NB4 (cell line): ENCODE measurements at regions not wholly inside any gene's neighbourhood (a gene's known extent, or its start where the extent isn't known, plus 50 kb on each side); places are given as distances from the start of the nearest gene placed in this dataset.

Source experiments
- POLR2A ChIP-seq: IDR thresholded peaks from 2 replicates; pipeline ENCODE4 v1.6.1; 2011; ENCODE audit warnings: mild to moderate bottlenecking; ENCODE audit not compliant: insufficient read length; ENCODE audit errors: extremely low read depth
- TF ChIP-seq, protein P1 (sequence below): IDR thresholded peaks from one replicate; pipeline ENCODE4 v1.5.1; 2012; ENCODE audit warnings: low read depth, low read length

DNA sequence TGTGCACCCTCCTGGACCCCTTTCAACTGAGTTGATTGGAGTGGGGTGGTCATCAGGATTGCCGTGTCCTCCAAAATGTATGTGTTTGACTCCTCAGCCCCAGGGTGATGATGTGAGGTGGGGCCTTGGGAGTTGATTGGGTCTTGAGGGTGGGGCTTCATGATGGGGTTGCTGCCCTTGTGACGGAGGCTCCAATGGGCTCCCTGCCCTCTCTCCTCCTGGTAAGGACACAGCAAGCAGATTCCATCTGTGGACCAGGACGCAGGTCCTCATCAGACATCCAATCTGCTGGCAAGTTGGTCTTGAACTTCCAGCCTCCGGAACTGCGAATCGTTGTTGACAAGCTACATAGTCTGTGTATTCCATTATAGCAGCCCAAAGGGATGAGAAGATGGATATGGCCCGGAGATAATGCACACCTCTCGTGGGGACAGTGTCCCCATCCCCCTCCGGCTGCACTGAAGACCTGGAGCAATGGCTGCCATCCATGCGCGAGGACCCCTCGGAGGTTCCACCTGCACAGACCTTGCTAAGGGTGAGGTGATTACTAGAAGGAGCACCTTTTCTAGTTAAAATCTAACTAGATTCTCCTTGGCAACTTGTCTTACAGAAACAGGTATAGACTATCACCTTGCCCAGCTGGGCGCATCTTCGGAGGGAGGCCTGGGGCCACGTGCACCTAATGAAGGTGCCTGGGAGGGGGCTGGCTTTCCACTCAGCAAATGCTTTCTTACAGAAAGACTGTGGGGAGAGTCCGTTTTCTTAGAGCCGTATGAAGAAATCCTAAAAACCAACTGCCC lies 75.7 kb upstream of the IRX4 start:
- no peak for TF ChIP-seq POLR2A
- TF ChIP-seq, protein P1, sequence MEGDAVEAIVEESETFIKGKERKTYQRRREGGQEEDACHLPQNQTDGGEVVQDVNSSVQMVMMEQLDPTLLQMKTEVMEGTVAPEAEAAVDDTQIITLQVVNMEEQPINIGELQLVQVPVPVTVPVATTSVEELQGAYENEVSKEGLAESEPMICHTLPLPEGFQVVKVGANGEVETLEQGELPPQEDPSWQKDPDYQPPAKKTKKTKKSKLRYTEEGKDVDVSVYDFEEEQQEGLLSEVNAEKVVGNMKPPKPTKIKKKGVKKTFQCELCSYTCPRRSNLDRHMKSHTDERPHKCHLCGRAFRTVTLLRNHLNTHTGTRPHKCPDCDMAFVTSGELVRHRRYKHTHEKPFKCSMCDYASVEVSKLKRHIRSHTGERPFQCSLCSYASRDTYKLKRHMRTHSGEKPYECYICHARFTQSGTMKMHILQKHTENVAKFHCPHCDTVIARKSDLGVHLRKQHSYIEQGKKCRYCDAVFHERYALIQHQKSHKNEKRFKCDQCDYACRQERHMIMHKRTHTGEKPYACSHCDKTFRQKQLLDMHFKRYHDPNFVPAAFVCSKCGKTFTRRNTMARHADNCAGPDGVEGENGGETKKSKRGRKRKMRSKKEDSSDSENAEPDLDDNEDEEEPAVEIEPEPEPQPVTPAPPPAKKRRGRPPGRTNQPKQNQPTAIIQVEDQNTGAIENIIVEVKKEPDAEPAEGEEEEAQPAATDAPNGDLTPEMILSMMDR = no peak
